ENCODE measurements at regions not wholly inside any gene's neighbourhood (a gene's known extent, or its start where the extent isn't known, plus 50 kb on each side); places are given as distances from the start of the nearest gene placed in this dataset.

DNA sequence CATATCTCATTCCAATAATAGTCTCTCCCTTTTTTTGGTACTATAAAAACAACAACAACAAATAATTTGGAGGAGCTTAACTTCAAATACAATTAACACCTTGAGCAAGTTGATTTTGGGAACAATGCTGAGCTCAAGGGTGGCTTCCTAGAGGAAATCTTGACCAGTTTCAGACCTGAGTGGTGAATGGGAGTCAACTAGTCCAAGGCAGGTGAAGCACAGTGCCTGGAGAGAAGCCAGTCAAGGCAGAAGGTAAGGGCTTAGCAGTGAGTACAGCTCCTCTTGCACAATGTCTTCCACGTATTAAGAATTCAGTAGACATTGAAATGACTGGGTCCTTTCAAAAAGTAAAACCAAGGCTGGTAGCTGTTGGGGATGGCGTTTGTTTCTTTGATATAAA lies 444.8 kb downstream of the ATP23 start:
- TF ChIP-seq MAX (IDR thresholded peaks at IDR 0.05), result no peak
- TF ChIP-seq CREB1 (IDR thresholded peaks at IDR 0.05; ENCODE audit: low read depth), result no peak
- TF ChIP-seq NFIC (IDR thresholded peaks at IDR 0.05), result no peak
- TF ChIP-seq YY1 (IDR thresholded peaks at IDR 0.05; ENCODE audit: low read depth), result no peak
- no peak for TF ChIP-seq REST (IDR thresholded peaks at IDR 0.05; ENCODE audit: low read depth)
- no peak for TF ChIP-seq TCF12 (IDR thresholded peaks at IDR 0.05; ENCODE audit: low read depth)
- TF ChIP-seq, protein P1, sequence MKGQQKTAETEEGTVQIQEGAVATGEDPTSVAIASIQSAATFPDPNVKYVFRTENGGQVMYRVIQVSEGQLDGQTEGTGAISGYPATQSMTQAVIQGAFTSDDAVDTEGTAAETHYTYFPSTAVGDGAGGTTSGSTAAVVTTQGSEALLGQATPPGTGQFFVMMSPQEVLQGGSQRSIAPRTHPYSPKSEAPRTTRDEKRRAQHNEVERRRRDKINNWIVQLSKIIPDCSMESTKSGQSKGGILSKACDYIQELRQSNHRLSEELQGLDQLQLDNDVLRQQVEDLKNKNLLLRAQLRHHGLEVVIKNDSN (IDR thresholded peaks at IDR 0.05), result no peak

DNA sequence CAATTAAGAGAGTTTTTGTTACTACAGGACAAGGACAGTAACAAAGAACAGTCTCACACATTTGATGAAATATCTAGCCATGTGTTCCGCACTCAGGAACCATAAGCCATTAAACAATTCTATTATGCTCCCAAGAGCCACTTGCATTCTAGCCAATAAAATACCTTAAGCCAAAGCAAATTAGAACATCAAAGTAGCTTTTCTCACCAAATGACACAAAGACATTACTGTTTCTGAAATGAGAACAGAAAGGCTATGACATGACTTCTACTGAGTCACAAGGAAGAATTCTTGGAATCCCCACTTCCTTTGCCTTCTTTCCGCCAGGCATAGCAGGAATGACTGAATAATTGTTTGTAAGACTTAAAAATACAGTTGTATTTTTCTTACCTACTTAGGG lies 445.8 kb downstream of the ATP23 start:
- TF ChIP-seq NFIC (IDR thresholded peaks at IDR 0.05) (no peak), MAX (IDR thresholded peaks at IDR 0.05) (peak; percentile 62; the same call in 1 of the 2 replicates), TEAD4 (IDR thresholded peaks at IDR 0.05) (peak; percentile 79), TAF1 (IDR thresholded peaks at IDR 0.05; ENCODE audit: low read depth) (no peak), EGR1 (IDR thresholded peaks at IDR 0.05) (no peak), TCF12 (IDR thresholded peaks at IDR 0.05; ENCODE audit: low read depth) (peak; percentile 37; the same call in 1 of the 2 replicates), YY1 (IDR thresholded peaks at IDR 0.05; ENCODE audit: low read depth) (no peak), REST (IDR thresholded peaks at IDR 0.05; ENCODE audit: low read depth) (no peak), CEBPB (IDR thresholded peaks at IDR 0.05) (no peak), RAD21 (IDR thresholded peaks at IDR 0.05; ENCODE audit: low read depth) (no peak), EP300 (IDR thresholded peaks at IDR 0.05; ENCODE audit: borderline replicate concordance) (peak; percentile 70), CREB1 (IDR thresholded peaks at IDR 0.05; ENCODE audit: low read depth) (no peak), ZBTB7A (IDR thresholded peaks at IDR 0.05; ENCODE audit: low read depth) (no peak), FOXM1 (IDR thresholded peaks at IDR 0.05; ENCODE audit: borderline replicate concordance, low read depth) (no peak)
- TF ChIP-seq, protein P1 (IDR thresholded peaks at IDR 0.05), result no peak

- TF ChIP-seq EP300 (IDR thresholded peaks at IDR 0.05; ENCODE audit: borderline replicate concordance) (no peak), TCF12 (IDR thresholded peaks at IDR 0.05; ENCODE audit: low read depth) (no peak), TAF1 (IDR thresholded peaks at IDR 0.05; ENCODE audit: low read depth) (no peak), FOXM1 (IDR thresholded peaks at IDR 0.05; ENCODE audit: borderline replicate concordance, low read depth) (no peak), YY1 (IDR thresholded peaks at IDR 0.05; ENCODE audit: low read depth) (no peak), MAX (IDR thresholded peaks at IDR 0.05) (no peak), TEAD4 (IDR thresholded peaks at IDR 0.05) (no peak), NFIC (IDR thresholded peaks at IDR 0.05) (no peak), REST (IDR thresholded peaks at IDR 0.05; ENCODE audit: low read depth) (no peak)
These were observed 446.9 kb downstream of the ATP23 start for GRCh38 chr12:58388261-58388660.

DNA sequence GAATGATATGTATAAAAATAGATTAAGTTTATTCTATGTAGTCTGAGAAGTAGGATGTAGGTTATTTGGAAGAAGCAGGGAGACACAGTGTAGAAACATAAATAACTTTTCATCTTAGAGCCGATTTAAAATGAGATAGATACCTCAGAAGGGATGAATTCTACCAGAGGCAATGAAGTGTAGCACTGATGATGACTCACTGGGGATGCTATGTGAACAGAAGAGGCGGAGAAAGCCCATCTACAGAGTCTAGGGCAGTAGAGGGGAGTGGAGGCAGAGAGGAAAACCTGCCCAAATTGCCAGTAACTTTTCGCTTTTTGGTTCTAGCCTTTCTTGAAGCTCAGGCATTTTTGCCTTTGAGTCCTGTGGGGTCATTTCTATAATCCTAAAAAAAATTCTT lies 451.8 kb downstream of the ATP23 start:
- TF ChIP-seq TEAD4 (IDR thresholded peaks at IDR 0.05) (0 out of 2 replicates have a peak, but pooled peaks have one; percentile 11), REST (IDR thresholded peaks at IDR 0.05; ENCODE audit: low read depth) (no peak), TCF12 (IDR thresholded peaks at IDR 0.05; ENCODE audit: low read depth) (no peak), ZBTB7A (IDR thresholded peaks at IDR 0.05; ENCODE audit: low read depth) (no peak)

Measured in Ishikawa (cell line).